HG03045 (cell line): ENCODE measurements at regions not wholly inside any gene's neighbourhood (a gene's known extent, or its start where the extent isn't known, plus 50 kb on each side); places are given as distances from the start of the nearest gene placed in this dataset.
"Not testable (repeated sequence)": the region's sequence is repeated elsewhere in the genome, so short reads cannot be mapped to it uniquely, and the experiment has no call there.

ENCODE experiments used
- ATAC-seq: cut with Tn5 transposase; IDR thresholded peaks from one replicate; pipeline ENCODE4 v1.9.1; 2021; ENCODE audit warnings: mild to moderate bottlenecking, moderate library complexity; ENCODE audit not compliant: unreplicated experiment

DNA sequence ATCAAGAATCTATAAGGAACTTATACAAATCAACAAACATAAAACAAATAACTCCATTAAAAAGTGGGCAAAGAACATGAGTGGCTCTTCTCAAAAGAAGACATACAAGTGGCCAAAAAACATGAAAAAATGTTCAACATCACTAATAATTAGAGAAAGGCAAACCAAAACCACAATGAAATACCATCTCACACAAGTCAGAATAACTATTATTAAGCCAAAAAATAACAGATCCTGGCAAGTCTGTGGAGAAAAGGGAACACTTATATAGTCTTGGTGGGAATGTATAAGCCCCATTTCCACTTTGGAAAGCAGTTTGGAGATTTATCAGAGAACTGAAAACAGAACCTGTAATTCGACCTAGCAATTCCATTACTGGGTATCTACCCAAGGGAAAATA, 921.0 kb downstream of the KCNA4 start:
- ATAC-seq = no peak

DNA sequence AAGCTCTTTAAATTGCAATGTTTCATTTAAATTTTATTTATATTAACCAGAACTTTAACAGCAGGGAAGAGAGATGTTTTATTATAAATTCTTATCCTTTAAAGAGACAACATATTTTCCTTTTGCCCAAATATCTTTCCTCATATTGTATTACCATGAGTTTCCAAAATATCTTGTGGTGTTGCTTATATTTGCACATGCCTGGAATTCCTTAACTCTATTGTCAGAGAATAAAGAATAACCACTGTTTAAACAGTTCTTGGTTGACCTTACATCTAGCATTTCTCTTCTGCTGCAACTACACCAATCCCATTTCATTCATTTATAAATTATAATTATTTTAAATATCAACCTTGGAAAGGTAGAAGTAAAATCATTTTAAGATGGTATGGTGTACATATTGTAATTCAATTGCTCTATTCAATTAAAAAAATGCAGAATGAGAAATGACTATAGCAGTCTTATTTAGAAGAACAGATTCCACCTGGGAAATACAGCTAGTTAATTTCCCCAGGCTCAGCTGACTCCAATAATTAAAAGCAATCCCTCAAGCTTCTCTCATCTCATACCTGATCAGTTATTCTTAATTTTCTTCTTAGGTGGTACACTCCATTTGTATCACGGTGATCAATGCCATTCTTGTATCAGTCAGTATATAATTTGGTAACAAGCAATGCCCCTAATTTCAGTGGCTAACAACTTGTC, 923.3 kb downstream of the KCNA4 start:
- ATAC-seq = no peak

DNA sequence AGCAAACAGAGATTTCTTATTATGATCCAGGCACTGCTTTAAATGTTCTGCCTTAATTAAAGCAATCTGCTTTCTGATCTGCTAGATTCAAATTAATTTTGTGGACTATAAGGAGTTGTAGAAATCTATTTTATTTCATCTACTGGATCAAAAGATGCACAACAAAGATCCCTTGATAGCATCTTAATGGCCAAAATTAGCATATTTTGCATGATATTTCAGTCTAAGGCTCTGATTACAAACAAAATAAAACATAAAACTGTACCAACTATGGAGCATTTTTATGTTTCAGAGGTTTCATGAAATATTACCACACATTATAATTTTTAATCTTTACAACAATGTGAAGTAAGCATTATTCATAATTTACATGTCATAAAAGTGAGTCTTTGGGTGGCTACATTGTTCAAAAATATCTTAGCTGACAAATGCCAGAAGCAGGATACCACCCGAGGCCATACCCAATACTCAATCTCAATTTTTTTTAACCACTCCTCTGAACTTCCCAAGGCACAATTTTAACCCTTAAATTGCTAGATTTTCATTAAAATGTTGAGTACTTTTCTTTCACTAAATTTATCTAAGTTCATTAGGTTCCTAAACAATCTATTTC, 929.5 kb downstream of the KCNA4 start:
- ATAC-seq = no peak

DNA sequence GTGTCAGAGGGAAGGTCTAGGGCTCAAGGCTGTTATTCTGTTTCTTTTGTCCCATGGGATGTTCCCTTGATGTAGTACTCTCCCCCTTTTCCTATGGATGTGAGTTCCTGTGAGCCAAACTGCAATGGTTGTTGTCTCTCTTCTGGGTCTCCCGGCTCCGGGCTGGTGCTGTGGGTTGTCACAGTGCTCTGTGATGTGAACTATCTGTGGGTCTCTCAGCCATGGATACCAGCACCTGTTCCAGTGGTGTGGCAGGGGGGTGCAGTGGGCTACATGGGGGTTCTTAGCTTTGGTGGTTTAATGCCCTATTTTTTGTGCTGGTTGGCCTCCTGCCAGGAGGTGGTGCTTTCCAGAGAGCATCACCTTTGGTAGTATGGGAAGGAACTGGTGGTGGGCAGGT, 941.1 kb downstream of the KCNA4 start:
- no peak for ATAC-seq

DNA sequence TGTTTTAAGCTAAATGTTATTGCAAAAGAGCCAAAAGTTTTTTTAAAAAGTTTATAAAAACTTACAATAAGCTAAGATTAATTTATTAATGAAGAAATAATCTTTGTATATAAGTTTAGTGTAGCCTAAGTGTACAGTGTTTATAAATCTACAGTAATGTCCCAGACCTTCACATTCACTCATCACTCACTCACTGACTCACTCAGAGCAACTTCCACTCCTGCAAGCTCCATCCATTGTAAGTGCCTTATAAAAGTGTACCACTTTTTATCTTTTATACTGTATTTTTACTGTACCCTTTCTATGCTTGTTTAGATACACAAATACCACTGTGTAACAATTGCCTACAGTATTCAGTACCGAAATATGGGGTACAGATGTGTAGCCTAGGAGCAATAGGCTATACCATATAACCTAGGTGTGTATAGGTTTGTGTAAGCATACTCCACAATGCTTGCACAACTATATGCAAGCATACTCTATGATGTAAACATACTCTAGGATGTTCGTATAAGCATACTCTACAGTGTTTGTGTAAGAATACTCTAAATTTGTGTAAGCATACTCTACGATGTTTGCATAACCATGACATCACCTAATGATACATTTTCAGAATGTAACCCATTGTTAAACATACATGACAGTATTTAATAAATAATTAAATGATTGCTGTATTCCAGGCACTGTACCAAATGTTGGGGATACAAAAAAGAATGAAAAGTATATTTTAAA, 953.0 kb downstream of the KCNA4 start:
- ATAC-seq = no peak

DNA sequence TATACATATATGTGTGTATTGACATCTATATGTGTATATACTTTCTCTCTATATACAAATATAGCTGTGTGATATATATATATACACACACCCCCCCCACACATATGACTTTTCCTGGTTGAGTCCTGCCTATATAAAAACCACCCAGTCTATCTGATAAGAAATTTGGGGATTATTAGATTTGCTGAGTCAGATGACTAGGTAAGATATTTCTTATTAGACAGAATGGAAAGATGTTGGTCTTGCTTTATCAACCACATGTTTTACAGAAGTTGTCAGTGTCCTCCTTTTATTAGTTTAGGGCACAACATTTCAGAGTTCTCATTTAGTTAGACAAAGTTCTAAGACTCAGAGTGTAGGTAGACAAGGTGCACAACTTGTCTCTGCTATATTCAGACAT, 953.3 kb downstream of the METTL15 start:
- no peak for ATAC-seq

DNA sequence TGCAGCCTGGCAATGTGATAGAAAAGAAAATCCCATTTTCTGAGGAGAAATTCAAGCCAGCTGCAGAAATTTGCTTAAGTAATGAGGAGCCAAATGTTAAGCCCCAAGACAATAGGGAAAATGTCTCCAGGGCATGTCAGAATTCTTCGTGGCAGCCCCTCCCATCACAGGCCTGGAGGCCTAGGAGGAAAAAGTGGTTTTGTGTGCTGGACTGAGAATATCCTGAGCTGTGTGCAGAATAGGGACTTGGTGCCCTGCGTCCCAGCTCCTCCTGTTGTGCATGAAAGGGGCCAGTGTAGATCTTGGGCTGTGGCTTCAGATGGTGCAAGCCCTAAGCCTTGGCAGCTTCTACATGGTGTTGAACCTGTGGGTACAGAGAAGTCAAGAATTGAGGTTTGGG, 948.3 kb downstream of the METTL15 start:
- ATAC-seq = not testable (repeated sequence)

DNA sequence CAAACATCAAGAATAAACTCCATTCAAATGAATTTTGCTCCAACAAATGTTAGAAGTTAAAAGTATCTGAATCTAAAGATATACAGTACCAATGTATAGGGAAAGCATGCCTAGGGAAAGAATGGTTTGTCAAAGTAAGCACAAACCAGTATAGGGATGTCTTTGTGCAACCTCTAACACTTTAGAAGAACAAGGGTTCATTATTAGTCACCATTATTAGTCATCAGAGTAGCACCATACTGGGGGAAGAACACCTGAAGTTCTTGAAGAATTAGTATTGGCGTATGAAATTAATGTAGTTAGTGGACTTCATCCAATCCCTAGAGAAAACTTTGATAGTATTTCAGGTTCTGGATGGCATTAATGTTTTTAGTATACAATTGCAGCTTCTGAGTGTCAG, 943.7 kb downstream of the METTL15 start:
- no peak for ATAC-seq

DNA sequence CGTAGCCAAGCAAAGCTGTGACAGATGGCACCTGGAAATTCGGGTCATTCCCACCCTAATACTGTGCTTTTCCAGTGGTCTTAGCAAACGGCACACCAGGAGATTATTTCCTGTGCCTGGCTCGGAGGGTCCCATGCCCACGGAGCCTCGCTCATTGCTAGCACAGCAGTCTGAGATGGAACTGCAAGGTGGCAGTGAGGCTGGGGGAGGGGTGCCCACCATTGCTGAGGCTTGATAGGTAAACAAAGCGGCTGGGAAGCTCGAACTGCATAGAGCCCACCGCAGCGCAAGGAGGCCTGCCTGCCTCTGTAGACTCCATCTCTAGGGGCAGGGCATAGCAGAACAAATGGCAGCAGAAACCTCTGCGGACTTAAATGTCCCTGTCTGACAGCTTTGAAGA, 942.8 kb downstream of the METTL15 start:
- not testable (repeated sequence) for ATAC-seq

DNA sequence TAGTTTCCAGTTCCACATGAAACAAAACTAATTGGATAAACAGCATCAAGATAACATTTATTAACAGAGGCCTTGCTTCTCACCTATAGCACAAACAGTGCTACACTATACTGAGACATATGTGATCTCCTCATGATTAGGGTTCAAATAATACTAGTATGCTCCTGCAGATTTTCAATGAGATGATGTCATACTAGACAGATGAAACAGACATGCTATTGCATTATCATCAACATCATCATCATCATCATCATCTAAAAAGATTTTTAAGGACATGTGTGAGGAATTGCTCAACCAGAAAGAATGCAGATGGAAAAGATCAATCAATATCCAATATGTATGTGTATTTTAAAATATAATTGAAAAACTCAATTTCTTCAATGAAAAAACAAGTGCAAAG, 932.3 kb downstream of the METTL15 start:
- ATAC-seq = no peak

DNA sequence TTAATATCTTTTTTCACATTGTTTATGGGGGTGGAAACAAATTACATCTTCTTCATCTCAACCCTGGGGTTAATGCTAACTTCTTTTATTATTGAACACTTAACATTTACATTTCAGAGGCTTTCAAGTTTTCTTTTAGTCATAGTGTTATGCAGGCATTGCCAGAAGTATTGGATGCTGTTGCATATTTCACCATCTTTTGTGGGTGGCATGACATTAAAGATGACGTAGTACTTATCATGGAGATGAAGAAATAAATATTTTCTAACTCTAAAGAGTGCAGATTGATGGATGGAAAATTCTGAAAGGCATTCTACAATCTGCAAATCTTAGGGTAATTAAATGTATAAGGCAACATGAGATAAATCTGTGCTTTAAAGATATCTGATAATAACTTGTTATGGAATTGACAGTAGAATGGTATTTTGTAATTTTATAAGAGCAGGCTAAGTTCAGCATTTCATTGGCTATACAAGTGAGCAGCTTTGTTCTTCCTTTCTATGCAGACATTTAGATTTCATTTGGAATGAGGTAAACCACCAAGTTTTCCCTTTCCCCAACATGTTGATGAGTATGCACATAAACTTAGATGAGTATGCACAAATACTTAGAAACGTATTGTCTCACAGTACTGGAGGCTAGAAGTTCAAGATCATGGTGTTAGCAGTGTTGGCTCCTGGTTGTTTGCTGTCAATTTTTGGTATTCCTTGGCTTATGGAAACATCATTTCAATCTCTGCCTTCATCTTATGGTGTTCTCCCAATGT, 924.4 kb downstream of the METTL15 start:
- ATAC-seq = no peak

DNA sequence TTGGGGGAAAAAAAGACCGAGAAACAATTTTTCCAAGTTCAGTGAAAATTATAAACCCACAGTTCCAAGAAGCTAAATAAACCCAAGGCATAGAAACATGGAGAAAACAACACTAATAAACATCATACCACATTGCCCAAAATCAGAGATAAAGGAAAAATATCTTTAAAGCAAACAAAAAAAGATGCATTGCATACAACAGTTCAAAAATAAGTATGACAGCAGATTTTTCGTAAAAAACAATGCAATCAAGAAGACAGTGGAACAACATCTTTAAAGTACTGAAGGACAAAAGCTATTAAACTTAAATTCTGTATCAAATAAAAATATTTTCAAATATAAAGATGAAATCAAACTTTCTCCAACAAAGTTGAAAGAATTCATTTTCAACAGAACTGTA, 921.3 kb downstream of the METTL15 start:
- ATAC-seq = no peak

DNA sequence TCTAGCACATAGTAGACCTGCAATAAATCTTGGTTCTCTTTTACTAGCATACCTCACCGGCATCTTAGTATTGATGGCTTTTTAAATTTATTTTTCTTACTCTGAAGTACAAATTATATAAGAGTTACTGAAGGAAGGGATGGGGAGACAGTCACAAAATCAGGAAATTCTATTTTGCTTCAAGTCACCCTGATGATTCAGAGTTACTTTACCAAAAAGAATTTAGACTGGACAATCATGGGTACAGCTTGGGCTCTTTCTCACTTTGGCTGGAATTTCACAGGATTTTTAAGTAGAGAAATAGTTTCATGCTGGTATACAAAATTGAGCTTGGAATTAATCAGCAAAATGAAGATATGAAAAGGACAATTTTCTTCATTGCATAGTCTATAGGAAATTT, 919.2 kb downstream of the METTL15 start:
- no peak for ATAC-seq

DNA sequence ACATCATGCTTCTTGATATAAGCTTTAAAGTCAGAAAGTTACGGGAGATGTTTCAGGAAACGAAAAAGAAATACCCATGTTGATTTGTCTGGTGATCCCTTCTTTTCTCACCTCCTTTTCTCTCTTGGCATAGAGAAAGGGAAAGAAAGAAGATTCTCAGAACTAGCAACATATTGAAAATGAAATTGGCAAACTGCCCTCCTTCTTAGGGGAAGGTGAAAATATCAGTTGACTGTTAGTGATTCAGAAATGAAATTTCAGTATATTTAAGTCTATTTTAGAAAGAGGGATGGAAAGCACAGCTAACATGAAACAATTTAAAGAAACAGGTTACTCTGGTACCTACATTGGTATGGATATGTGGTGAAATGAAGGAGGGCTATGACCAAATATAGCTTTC, 918.1 kb downstream of the METTL15 start:
- ATAC-seq = no peak

DNA sequence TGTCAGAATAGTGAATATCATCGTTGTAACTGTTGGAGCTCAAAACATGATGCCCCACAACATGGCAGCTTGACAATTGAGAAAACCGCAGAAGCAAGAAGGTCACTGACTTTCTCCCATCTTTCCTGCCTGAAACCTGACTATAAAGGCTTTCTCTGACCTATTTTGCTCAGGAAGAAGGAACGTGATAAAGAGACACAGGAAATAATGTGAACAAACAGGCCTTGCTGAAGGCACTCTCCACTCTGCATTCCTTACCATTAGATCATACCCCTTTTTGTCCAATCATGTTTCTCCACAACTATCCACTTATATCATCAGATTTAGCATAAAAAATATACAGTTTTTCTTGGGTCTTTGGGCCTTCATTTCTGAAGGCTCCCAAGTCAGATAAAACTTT, 916.8 kb downstream of the METTL15 start:
- no peak for ATAC-seq

DNA sequence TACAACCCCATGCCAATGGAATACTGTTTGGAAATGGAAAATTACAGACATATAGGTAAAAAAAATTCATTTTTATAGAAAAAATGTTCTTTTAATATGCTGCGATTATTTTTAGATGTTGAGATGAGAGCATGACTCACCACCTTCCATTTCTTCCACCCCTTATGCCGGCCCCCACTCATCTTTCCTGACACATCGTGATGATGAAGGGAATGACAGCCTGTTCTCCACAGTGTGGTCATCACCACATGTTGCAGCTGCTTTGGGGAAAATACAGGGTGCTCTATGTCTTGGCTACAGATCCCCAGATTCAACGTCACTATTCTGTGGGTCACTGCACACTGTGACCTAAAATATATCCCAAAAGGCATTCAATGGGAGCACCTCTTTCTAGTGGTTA, 916.2 kb downstream of the METTL15 start:
- ATAC-seq = no peak

DNA sequence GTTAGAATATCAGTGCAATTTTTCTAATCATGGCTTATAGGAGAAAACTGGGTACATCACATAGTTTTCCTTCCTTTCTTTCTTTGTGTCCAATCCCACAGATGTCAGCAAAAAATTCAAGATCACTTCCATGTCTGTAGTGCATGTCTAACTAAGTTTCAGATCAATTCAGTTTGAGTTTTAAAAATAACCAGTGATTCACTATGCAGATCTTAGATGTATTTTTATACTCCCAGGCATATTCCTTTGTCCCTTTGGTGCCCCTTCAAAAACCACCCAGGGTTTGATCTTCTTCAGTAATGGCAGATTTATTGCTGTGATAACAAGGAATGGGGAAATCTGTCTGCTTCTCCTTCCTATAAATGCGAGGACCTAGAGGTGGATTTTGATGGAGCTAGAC, 915.6 kb downstream of the METTL15 start:
- no peak for ATAC-seq

DNA sequence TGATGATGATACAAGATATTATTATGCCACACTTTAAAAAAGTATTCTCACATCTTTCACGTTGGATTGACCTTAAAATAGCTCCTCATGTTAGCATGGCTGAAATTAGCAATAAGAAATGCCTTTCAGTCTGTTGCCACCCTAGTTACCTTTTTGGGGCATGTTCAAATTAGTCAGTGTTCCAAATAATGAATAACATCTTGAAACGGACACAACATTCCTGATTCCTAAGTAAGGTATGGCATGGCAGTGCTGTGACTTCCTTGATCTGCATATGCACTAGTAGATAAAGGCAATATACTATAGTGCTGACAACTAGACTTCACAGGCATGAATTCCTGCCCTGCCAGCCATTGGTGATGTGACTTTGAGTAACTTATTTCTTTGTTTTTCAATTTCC, 914.5 kb downstream of the METTL15 start:
- no peak for ATAC-seq

DNA sequence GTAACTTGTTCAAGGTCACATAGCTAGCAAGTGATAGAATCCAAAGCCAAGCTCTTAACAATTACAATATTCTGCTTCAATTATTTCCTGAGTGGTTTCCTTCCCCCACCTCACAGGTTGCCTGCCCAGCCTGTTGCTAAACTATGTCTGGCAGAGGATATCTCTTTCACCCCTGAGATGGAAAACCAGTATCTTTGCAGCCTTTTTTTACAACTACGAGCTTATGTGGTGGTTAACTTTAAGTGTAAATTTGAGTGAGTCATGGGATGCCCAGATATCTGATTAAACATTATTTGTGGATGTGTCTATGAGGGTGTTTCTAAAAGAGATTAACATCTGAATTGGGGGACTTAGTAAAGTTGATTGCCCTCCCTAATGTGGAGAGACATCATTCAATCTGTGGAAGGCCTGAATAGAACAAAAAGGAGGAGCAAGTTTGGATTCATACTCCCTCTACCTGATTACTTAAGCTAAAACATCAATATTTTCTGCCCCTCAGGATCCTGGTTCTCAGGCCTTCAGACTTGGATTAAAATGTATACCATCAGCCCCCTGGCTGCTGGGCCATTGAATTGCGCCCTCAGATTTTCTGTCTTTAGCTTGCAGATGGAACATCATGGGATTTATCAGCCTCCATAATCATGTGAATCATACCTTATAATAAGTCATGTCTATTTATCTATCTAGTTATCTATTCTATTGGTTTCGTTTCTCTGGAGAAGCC, 911.9 kb downstream of the METTL15 start:
- ATAC-seq = no peak

DNA sequence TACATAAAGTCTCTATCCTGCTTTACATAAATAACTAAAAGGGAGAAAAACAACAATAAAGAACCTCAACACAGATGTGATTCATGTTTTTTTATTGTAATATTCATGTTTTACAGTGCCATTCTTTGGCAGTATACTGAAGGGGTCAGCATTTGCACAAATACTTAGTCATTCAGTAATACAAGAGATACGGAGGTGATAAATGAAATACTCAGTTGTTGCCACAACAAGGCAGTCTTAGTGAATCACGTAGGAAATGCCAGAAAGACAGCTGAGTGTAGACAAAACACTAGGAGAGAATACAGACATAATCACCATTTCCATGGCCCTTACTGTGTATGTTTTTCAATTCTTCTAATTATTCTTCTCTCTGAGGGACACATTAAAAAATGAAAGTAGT, 910.4 kb downstream of the METTL15 start:
- ATAC-seq = no peak

DNA sequence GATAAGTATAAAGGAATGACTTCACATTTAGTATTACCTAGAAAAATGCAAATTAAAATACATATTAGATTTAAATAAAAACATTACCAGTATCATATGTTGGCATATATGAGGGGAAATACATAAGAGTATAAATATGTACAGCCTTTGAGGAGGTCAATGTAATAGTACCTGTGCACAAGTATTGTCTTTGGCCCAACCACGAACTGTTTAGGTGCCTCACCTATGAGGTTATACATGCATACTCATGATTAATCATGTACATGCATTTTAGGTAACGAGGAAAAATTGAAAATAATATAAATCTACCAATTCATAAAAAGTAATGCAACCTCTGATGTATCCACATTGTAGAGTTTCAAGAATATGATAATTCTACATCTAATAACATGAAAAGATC, 909.8 kb downstream of the METTL15 start:
- ATAC-seq = no peak
